ENCODE measurements at regions not wholly inside any gene's neighbourhood (a gene's known extent, or its start where the extent isn't known, plus 50 kb on each side); places are given as distances from the start of the nearest gene placed in this dataset.
"Not testable (repeated sequence)": the region's sequence is repeated elsewhere in the genome, so short reads cannot be mapped to it uniquely, and the experiment has no call there.

DNA sequence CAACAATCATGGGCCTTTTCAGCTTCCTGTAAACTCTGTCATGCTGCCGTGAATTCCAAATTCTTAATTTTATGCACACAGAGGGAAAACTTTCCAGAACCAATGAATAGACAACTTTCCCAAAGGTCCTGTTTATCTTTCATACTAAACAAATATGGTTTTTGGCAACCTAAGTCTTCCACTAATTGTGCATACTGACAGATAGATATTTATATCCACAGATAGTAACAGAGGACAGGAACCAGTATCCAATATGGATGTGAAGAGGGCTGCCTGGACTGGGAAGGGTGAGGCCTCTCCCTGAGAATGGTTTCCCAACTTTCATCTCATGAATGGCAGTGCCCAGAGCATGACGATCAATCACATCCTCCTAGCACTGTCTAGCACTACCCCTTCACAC is 80.4 kb downstream of the MRPL57 start:
- H3K4me1 ChIP-seq: no peaks in the 10 kb centered on the region
- H3K36me3 ChIP-seq: no peaks in the 10 kb centered on the region
- no peaks in the 10 kb centered on the region for H3K9me3 ChIP-seq
- intact Hi-C loops (cut with DNase I): no loop called here
- TF ChIP-seq, protein P1, sequence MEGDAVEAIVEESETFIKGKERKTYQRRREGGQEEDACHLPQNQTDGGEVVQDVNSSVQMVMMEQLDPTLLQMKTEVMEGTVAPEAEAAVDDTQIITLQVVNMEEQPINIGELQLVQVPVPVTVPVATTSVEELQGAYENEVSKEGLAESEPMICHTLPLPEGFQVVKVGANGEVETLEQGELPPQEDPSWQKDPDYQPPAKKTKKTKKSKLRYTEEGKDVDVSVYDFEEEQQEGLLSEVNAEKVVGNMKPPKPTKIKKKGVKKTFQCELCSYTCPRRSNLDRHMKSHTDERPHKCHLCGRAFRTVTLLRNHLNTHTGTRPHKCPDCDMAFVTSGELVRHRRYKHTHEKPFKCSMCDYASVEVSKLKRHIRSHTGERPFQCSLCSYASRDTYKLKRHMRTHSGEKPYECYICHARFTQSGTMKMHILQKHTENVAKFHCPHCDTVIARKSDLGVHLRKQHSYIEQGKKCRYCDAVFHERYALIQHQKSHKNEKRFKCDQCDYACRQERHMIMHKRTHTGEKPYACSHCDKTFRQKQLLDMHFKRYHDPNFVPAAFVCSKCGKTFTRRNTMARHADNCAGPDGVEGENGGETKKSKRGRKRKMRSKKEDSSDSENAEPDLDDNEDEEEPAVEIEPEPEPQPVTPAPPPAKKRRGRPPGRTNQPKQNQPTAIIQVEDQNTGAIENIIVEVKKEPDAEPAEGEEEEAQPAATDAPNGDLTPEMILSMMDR (IDR thresholded peaks at IDR 0.05): no peak
- DNase-seq (ENCODE audit: low spot score in 2 of 2): no peak
- no peaks in the 10 kb centered on the region for H3K27me3 ChIP-seq
- H3K27ac ChIP-seq: no peak overlapping the region
- H3K4me3 ChIP-seq: no peak overlapping the region

DNA sequence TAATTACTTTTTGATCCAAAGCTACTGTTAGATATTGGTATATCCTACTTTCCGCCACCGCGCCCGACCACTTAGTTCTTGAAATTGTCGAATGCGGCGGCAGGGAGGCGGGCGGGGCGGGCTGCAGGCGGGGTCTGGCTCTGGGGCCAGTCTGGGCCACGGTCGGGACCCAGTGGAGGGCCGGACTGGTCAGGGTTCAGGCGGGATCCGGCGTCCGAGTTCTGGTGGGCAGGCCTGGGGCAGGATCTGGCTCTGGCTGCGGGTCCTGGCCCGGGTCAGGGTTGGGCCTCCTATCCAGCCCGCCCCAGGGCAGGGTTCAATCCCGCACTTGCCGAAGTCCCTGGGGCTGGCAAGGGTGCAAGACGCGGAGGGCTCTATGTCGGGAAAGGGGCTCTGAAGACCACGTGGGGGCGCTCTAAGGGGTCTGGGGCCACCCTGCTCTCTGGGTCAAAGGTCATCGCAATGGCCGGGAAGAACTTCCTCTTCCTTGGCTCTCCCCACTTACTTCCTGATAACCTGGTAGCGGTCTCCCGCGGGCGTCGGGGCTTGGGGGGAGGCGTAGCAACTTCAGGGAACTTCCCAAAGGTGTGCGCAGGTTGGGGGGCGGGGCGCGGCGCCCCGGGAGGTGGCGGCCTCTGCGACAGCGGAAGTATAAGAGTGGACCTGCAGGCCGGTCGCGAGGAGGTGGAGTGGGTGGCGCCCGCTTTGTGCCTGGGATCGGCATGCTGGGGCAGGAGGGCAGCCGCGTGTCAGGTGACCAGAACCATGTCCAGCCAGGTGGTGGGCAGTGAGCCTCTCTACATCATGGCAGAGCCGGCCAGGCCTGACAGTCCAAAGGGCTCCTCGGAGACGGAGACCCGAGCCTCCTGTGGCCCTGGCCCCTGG is 83.4 kb downstream of the MRPL57 start:
- H3K4me1 ChIP-seq: no peaks in the 10 kb centered on the region
- no peaks in the 10 kb centered on the region for H3K36me3 ChIP-seq
- no peaks in the 10 kb centered on the region for H3K9me3 ChIP-seq
- no peak for DNase-seq (ENCODE audit: low spot score in 2 of 2)
- H3K27me3 ChIP-seq: no peaks in the 10 kb centered on the region
- no peak overlapping the region for H3K4me3 ChIP-seq
- H3K27ac ChIP-seq: no peak overlapping the region
- intact Hi-C loops (cut with DNase I): no loop called here
- TF ChIP-seq, protein P1 (IDR thresholded peaks at IDR 0.05): no peak

DNA sequence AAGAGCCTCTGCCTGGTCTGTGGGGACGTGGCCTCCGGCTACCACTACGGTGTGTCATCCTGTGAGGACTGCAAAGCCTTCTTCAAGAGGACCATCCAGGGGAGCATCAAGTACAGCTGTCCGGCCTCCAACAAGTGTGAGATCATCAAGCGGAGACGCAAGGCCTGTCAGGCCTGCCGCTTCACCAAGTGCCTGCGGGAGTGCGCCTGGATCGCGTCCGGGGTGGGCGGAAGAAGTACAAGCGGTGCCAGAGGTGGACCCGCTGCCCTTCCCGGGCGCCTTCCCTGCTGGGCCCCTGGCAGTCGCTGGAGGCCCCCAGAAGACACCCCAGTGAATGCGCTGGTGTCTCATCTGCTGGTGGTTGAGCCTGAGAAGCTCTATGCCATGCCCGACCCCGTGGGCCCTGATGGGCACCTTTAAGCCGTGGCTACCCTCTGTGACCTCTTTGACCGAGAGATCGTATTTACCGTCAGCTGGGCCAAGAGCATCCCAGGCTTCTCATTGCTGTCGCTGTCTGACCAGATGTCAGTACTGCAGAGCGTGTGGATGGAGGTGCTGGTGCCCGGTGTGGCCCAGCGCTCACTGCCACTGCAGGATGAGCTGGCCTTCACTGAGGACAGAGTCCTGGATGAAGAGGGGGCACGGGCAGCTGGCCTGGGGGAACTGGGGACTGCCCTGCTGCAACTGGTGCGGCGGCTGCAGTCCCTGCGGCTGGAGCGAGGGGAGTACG is 84.3 kb downstream of the MRPL57 start:
- H3K36me3 ChIP-seq; H3K27me3 ChIP-seq; H3K4me3 ChIP-seq; H3K27ac ChIP-seq; DNase-seq (ENCODE audit: low spot score in 2 of 2); intact Hi-C loops (cut with DNase I); H3K9me3 ChIP-seq; H3K4me1 ChIP-seq: not testable (repeated sequence)

DNA sequence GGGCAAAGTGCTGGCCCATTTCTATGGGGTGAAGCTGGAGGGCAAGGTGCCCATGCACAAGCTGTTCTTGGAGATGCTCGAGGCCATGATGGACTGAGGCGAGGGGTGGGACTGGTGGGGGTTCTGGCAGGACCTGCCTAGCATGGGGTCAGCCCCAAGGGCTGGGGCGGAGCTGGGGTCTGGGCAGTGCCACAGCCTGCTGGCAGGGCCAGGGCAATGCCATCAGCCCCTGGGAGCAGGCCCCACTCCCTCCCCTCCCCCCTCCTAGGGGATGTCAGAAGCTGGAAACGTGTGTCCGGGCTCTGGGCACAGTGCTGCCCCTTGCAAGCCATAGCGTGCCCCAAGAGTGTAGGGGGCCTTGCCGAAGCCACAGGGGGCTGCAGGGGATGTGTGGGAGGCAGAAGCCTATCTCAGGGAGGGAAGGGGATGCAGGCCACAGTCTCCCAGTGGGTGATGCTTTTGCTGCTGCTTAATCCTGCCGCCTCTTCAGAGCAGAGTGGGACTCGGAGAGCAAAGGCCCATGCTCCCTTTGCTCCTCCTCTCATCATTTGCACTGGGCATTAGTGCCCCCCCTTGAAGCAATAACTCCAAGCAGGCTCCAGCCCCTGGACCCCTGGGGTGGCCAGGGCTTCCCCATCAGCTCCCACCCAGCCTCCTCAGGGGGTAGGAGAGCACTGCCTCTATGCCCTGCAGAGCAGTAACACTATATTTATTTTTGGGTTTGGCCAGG is 85.2 kb downstream of the MRPL57 start:
- DNase-seq (ENCODE audit: low spot score in 2 of 2); H3K27ac ChIP-seq; H3K36me3 ChIP-seq; H3K4me3 ChIP-seq; H3K27me3 ChIP-seq; H3K4me1 ChIP-seq; intact Hi-C loops (cut with DNase I); H3K9me3 ChIP-seq: not testable (repeated sequence)

DNA sequence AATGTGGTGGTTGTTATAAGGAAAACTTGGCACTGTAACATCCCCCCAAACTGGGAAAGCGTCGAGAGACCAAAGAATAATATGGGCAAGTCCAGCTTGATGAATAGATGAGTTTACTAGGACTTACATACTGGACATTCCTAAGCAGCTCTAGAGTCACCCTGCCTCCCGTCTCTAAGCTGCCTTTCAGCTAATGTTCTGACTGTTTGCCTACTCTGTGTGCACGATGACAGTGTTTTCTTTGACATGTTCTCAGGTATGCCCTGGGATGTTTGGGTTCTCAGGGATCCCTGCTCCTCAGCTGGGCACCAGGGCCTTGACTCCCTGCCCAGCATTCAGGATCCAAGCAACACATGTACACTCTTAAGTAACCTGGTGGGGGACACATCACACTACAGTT is 87.5 kb downstream of the MRPL57 start:
- H3K4me1 ChIP-seq; intact Hi-C loops (cut with DNase I); H3K27me3 ChIP-seq; DNase-seq (ENCODE audit: low spot score in 2 of 2); H3K36me3 ChIP-seq; H3K9me3 ChIP-seq; H3K27ac ChIP-seq; H3K4me3 ChIP-seq: not testable (repeated sequence)

DNA sequence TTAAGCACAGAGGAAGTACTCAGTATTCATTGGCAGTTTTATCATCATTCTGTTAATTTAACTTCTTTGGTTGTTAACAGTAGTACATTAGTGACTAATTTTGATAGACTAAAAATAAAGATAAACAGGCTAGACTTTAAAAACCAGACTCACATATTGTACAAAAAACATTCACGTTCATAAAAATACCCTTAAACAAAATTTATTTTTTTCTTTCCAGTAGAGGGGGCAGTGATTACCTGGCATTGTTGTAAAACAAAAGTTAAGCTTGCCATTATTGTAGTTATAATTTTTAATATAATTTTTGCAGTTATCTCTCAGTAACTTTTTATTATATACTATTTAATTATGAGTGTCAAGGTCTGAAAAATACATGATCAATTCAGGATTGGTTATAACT is 92.0 kb downstream of the MRPL57 start:
- H3K36me3 ChIP-seq; H3K4me1 ChIP-seq; H3K9me3 ChIP-seq; intact Hi-C loops (cut with DNase I); H3K27me3 ChIP-seq; H3K27ac ChIP-seq; H3K4me3 ChIP-seq; DNase-seq (ENCODE audit: low spot score in 2 of 2): not testable (repeated sequence)

- H3K4me1 ChIP-seq; H3K9me3 ChIP-seq; intact Hi-C loops (cut with DNase I); H3K27me3 ChIP-seq; H3K27ac ChIP-seq; H3K36me3 ChIP-seq; H3K4me3 ChIP-seq; DNase-seq (ENCODE audit: low spot score in 2 of 2): not testable (repeated sequence)
These were observed 96.0 kb downstream of the MRPL57 start for GRCh38 chr13:21272439-21272838.

DNA sequence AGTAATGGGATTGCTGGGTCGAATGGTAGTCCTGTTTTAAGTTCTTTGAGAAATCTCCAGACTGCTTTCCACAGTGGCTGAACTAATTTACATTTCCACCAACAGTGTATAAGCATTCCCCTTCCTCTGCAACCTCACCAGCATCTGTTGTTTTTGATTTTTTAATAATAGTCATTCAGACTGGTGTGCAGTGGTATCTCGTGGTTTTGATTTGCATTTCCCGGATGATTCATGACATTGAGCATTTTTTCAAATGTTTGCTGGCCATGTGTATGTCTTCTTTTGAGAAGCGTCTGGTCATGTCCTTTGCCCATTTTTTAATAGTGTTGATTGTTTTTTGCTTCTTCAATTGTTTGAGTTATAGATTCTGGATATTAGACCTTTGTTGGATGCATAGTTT is 98.0 kb downstream of the MRPL57 start:
- H3K27ac ChIP-seq; H3K4me3 ChIP-seq; H3K36me3 ChIP-seq; H3K9me3 ChIP-seq; H3K4me1 ChIP-seq; DNase-seq (ENCODE audit: low spot score in 2 of 2); H3K27me3 ChIP-seq; intact Hi-C loops (cut with DNase I): not testable (repeated sequence)
